ENCODE measurements at regions not wholly inside any gene's neighbourhood (a gene's known extent, or its start where the extent isn't known, plus 50 kb on each side); places are given as distances from the start of the nearest gene placed in this dataset.

- H3K4me3 ChIP-seq (ENCODE audit: low read depth, low read length): no peak overlapping the region
- TF ChIP-seq MAX (IDR thresholded peaks at IDR 0.05; ENCODE audit: low read depth, low read length) (no peak), CTCF (IDR thresholded peaks at IDR 0.05; ENCODE audit: low read depth, low read length) (no peak), POLR2A (IDR thresholded peaks at IDR 0.05; ENCODE audit: extremely low read depth, insufficient read length) (no peak), MYC (IDR thresholded peaks at IDR 0.05; ENCODE audit: low read depth, low read length) (no peak)
- no peak for DNase-seq (ENCODE audit: low read depth)
Observed at GRCh38 chr20:48003021-48003420, 217.7 kb upstream of the SULF2 start.

- TF ChIP-seq MAX (IDR thresholded peaks at IDR 0.05; ENCODE audit: low read depth, low read length) (no peak), POLR2A (IDR thresholded peaks at IDR 0.05; ENCODE audit: extremely low read depth, insufficient read length) (no peak), CTCF (IDR thresholded peaks at IDR 0.05; ENCODE audit: low read depth, low read length) (no peak), MYC (IDR thresholded peaks at IDR 0.05; ENCODE audit: low read depth, low read length) (no peak)
- peak; percentile 93 for DNase-seq (ENCODE audit: low read depth)
- no peak overlapping the region for H3K4me3 ChIP-seq (ENCODE audit: low read depth, low read length)
Observed at GRCh38 chr20:48002517-48002970, 217.3 kb upstream of the SULF2 start.

- no peak overlapping the region for H3K4me3 ChIP-seq (ENCODE audit: low read depth, low read length)
- DNase-seq (ENCODE audit: low read depth): no peak
- TF ChIP-seq CTCF (IDR thresholded peaks at IDR 0.05; ENCODE audit: low read depth, low read length): no peak
Observed at GRCh38 chr20:47999166-47999565, 213.9 kb upstream of the SULF2 start.

- no peak overlapping the region for H3K4me3 ChIP-seq (ENCODE audit: low read depth, low read length)
- peak; percentile 95 for DNase-seq (ENCODE audit: low read depth)
- TF ChIP-seq MAX (IDR thresholded peaks at IDR 0.05; ENCODE audit: low read depth, low read length) (no peak), CTCF (IDR thresholded peaks at IDR 0.05; ENCODE audit: low read depth, low read length) (no peak), POLR2A (IDR thresholded peaks at IDR 0.05; ENCODE audit: extremely low read depth, insufficient read length) (no peak), MYC (IDR thresholded peaks at IDR 0.05; ENCODE audit: low read depth, low read length) (no peak)
Observed at GRCh38 chr20:47998736-47999135, 213.5 kb upstream of the SULF2 start.

- H3K4me3 ChIP-seq (ENCODE audit: low read depth, low read length): no peak overlapping the region
- no peak for DNase-seq (ENCODE audit: low read depth)
- no peak for TF ChIP-seq MYC (IDR thresholded peaks at IDR 0.05; ENCODE audit: low read depth, low read length)
- TF ChIP-seq MAX (IDR thresholded peaks at IDR 0.05; ENCODE audit: low read depth, low read length): no peak
- no peak for TF ChIP-seq POLR2A (IDR thresholded peaks at IDR 0.05; ENCODE audit: extremely low read depth, insufficient read length)
- no peak for TF ChIP-seq CTCF (IDR thresholded peaks at IDR 0.05; ENCODE audit: low read depth, low read length)
Observed at GRCh38 chr20:47995661-47996060, 210.4 kb upstream of the SULF2 start.

GRCh38 chr20:47993817-47994216 lies 208.5 kb upstream of the SULF2 start:
- TF ChIP-seq CTCF (IDR thresholded peaks at IDR 0.05; ENCODE audit: low read depth, low read length) (no peak), MAX (IDR thresholded peaks at IDR 0.05; ENCODE audit: low read depth, low read length) (no peak), POLR2A (IDR thresholded peaks at IDR 0.05; ENCODE audit: extremely low read depth, insufficient read length) (no peak), MYC (IDR thresholded peaks at IDR 0.05; ENCODE audit: low read depth, low read length) (no peak)
- DNase-seq (ENCODE audit: low read depth): no peak
- H3K4me3 ChIP-seq (ENCODE audit: low read depth, low read length): no peak overlapping the region
